ENCODE measurements at regions not wholly inside any gene's neighbourhood (a gene's known extent, or its start where the extent isn't known, plus 50 kb on each side); places are given as distances from the start of the nearest gene placed in this dataset.
"Not testable (repeated sequence)": the region's sequence is repeated elsewhere in the genome, so short reads cannot be mapped to it uniquely, and the experiment has no call there.

DNA sequence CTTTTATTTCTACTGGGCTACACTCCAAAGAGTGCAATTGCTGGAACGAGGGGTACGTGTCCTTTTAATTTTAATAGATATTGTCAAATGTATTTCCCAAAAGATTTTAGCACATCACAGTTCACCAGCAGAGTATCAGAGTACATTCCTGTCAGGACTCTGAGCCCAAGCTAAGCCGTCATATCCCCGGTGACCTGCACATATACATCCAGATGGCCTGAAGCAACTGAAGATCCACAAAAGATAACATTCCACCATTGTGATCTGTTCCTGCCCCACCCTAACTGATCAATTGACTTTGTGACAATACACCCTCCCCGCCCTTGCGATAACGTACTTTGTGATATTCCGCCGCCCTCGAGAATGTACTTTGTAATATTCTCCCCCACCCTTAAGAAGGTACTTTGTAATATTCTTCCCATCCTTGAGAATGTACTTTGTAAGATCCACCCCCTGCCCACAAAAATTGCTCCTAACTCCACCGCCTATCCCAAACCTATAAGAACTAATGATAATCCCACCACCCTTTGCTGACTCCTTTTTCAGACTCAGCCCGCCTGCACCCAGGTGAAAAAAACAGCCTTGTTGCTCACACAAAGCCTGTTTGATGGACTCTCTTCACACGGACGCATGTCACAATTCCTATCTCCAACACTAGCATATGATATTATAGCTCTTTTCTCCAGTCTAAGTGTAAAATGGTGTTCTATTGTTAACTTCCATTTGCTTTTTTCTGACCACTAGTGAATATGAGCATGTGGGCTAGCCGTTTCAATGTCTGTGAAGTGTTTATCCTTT is 93.6 kb downstream of the CCDC71L start:
- TF ChIP-seq, protein P1, sequence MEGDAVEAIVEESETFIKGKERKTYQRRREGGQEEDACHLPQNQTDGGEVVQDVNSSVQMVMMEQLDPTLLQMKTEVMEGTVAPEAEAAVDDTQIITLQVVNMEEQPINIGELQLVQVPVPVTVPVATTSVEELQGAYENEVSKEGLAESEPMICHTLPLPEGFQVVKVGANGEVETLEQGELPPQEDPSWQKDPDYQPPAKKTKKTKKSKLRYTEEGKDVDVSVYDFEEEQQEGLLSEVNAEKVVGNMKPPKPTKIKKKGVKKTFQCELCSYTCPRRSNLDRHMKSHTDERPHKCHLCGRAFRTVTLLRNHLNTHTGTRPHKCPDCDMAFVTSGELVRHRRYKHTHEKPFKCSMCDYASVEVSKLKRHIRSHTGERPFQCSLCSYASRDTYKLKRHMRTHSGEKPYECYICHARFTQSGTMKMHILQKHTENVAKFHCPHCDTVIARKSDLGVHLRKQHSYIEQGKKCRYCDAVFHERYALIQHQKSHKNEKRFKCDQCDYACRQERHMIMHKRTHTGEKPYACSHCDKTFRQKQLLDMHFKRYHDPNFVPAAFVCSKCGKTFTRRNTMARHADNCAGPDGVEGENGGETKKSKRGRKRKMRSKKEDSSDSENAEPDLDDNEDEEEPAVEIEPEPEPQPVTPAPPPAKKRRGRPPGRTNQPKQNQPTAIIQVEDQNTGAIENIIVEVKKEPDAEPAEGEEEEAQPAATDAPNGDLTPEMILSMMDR (IDR thresholded peaks at IDR 0.05): not testable (repeated sequence)
- TF ChIP-seq POLR2A (IDR thresholded peaks at IDR 0.05): not testable (repeated sequence)
